IMR-90 (cell line): ENCODE measurements at regions not wholly inside any gene's neighbourhood (a gene's known extent, or its start where the extent isn't known, plus 50 kb on each side); places are given as distances from the start of the nearest gene placed in this dataset.

Experiments
- ATAC-seq: fragments of 200-7000 bp; cut with Tn5 transposase; 2 replicates; pipeline ENCODE4 v1.9.1; 2020; ENCODE audit warnings: low read depth, mild to moderate bottlenecking, moderate library complexity
- BruUV-seq: library from RNA; stranded (reverse); fragments of 400-500 nt; replicated peaks from 2 replicates; lab custom pipeline; 2021; lab: Mats Ljungman, UMichigan
- CTCF ChIA-PET: fragments of 300-600 bp; formaldehyde crosslinking; extraction: SDS; loops from one replicate; lab custom pipeline; 2021; ENCODE audit warnings: antibody characterized with exemption; lab: Yijun Ruan, JAX
- POLR2A ChIA-PET: fragments of 300-600 bp; sonication (Branson Sonifier 250); formaldehyde crosslinking; loops from one replicate; lab custom pipeline; 2022; ENCODE audit warnings: antibody characterized with exemption; ENCODE audit not compliant: unreplicated experiment; lab: Charles Lee
- DNase-seq: peaks from one replicate; pipeline ENCODE4 v3.0.0; 2013
- H2AFZ ChIP-seq: replicated peaks from 2 replicates; pipeline ENCODE3; 2013; ENCODE audit warnings: low read length, mild to moderate bottlenecking; ENCODE audit not compliant: poor library complexity
- H2AK5ac ChIP-seq: 2 replicates; pipeline ENCODE4 v1.6.1; 2013; ENCODE audit warnings: low read depth, low read length, inconsistent platforms
- H2AK9ac ChIP-seq: replicated peaks from 2 replicates; pipeline ENCODE3; 2013; ENCODE audit warnings: mild to moderate bottlenecking, low read depth, low read length, moderate library complexity; ENCODE audit not compliant: poor library complexity
- H2BK120ac ChIP-seq: 2 replicates; pipeline ENCODE4 v1.6.1; 2013; ENCODE audit warnings: low read depth, low read length, inconsistent platforms
- H2BK15ac ChIP-seq: 3 replicates; pipeline ENCODE4 v1.6.1; 2013; ENCODE audit warnings: low read depth, low read length, inconsistent platforms
- H2BK20ac ChIP-seq: 2 replicates; pipeline ENCODE4 v1.6.1; 2013; ENCODE audit warnings: low read depth, mild to moderate bottlenecking, inconsistent platforms, low read length, moderate library complexity
- H2BK5ac ChIP-seq: 2 replicates; pipeline ENCODE4 v1.6.1; 2013; ENCODE audit warnings: mild to moderate bottlenecking, low read depth, low read length, inconsistent platforms; ENCODE audit not compliant: poor library complexity, severe bottlenecking
- H3K14ac ChIP-seq: replicated peaks from 2 replicates; pipeline ENCODE4 v1.6.1; 2013; ENCODE audit warnings: low read depth, low read length, inconsistent platforms
- H3K18ac ChIP-seq: 2 replicates; pipeline ENCODE4 v1.6.1; 2013; ENCODE audit warnings: low read depth, low read length, control low read depth
- H3K23ac ChIP-seq: 2 replicates; pipeline ENCODE4 v1.6.1; 2013; ENCODE audit warnings: low read depth, low read length, inconsistent platforms
- H3K27ac ChIP-seq: 2 replicates; pipeline ENCODE4 v1.5.1; 2013; ENCODE audit warnings: mild to moderate bottlenecking, control low read depth, low read length; ENCODE audit not compliant: insufficient read depth
- H3K27me3 ChIP-seq: 2 replicates; pipeline ENCODE4 v1.6.1; 2013; ENCODE audit warnings: low read length; ENCODE audit not compliant: control insufficient read depth, insufficient read depth
- H3K36me3 ChIP-seq: 2 replicates; pipeline ENCODE4 v1.6.1; 2013; ENCODE audit warnings: low read length, mixed read lengths; ENCODE audit not compliant: control insufficient read depth, insufficient read depth
- H3K4ac ChIP-seq: 2 replicates; pipeline ENCODE4 v1.6.1; 2013; ENCODE audit warnings: low read depth, low read length, inconsistent platforms
- H3K4me1 ChIP-seq: 2 replicates; pipeline ENCODE4 v1.6.1; 2013; ENCODE audit warnings: low read length, mixed read lengths; ENCODE audit not compliant: control insufficient read depth, insufficient read depth
- H3K4me2 ChIP-seq: 2 replicates; pipeline ENCODE4 v1.6.1; 2013; ENCODE audit warnings: low read depth, mild to moderate bottlenecking, control low read depth, low read length, moderate library complexity
- H3K4me3 ChIP-seq: 2 replicates; pipeline ENCODE4 v1.5.1; 2013; ENCODE audit warnings: low read depth, mild to moderate bottlenecking, control low read depth, low read length, moderate library complexity; ENCODE audit not compliant: insufficient read depth
- H3K56ac ChIP-seq: 2 replicates; pipeline ENCODE4 v1.6.1; 2013; ENCODE audit warnings: low read length, inconsistent platforms; ENCODE audit not compliant: insufficient read depth; ENCODE audit errors: extremely low read depth
- H3K79me1 ChIP-seq, 2 experiments: 2 replicates each; pipeline ENCODE4 v1.6.1; 2013; ENCODE audit warnings: low read length in 2 of 2, inconsistent platforms in 1 of 2, low read depth in 1 of 2
- H3K9ac ChIP-seq: 2 replicates; pipeline ENCODE4 v1.6.1; 2013; ENCODE audit warnings: low read depth, low read length, control low read depth
- H3K9me1 ChIP-seq: 2 replicates; pipeline ENCODE4 v1.6.1; 2013; ENCODE audit warnings: low read length, inconsistent platforms; ENCODE audit not compliant: insufficient read depth
- H3K9me3 ChIP-seq: 2 replicates; pipeline ENCODE4 v1.6.1; 2013; ENCODE audit warnings: low read length; ENCODE audit not compliant: control insufficient read depth, insufficient read depth
- H4K20me1 ChIP-seq: 2 replicates; pipeline ENCODE4 v1.6.1; 2013; ENCODE audit warnings: low read length, inconsistent platforms; ENCODE audit not compliant: insufficient read depth
- H4K5ac ChIP-seq: 2 replicates; pipeline ENCODE4 v1.6.1; 2013; ENCODE audit warnings: mild to moderate bottlenecking, low read depth, low read length, control low read depth
- H4K8ac ChIP-seq, 2 experiments: 2 replicates each; pipeline ENCODE4 v1.6.1; 2013; ENCODE audit warnings: low read depth in 2 of 2, low read length in 2 of 2, control low read depth in 1 of 2, inconsistent platforms in 1 of 2
- H4K91ac ChIP-seq: 2 replicates; pipeline ENCODE4 v1.6.1; 2013; ENCODE audit warnings: low read depth, low read length, inconsistent platforms; ENCODE audit not compliant: insufficient read depth
- BHLHE40 ChIP-seq: fragments of 150-350 bp; IDR thresholded peaks from 2 replicates; pipeline ENCODE4 v1.6.1; 2016; ENCODE audit warnings: mild to moderate bottlenecking, low read depth, low read length
- CHD1 ChIP-seq: IDR thresholded peaks from 2 replicates; pipeline ENCODE4 v1.6.1; 2012; ENCODE audit warnings: low read depth, low read length, improper control_type of control experiment
- FOS ChIP-seq: fragments of 150-350 bp; IDR thresholded peaks from 2 replicates; pipeline ENCODE4 v1.6.1; 2016; ENCODE audit warnings: low read depth, low read length
- MXI1 ChIP-seq: IDR thresholded peaks from 2 replicates; pipeline ENCODE4 v1.6.1; 2012; ENCODE audit warnings: low read depth, mild to moderate bottlenecking, low read length, moderate library complexity, borderline replicate concordance
- NFE2L2 ChIP-seq: fragments of 150-350 bp; IDR thresholded peaks from 2 replicates; pipeline ENCODE4 v1.6.1; 2016; ENCODE audit warnings: low read depth, mild to moderate bottlenecking, low read length
- RCOR1 ChIP-seq: IDR thresholded peaks from 2 replicates; pipeline ENCODE4 v1.6.1; 2012; ENCODE audit warnings: mild to moderate bottlenecking, low read length, improper control_type of control experiment; ENCODE audit not compliant: insufficient replicate concordance
- RFX5 ChIP-seq: IDR thresholded peaks from 2 replicates; pipeline ENCODE4 v1.8.0; 2012; ENCODE audit warnings: low read depth, mild to moderate bottlenecking, low read length, moderate library complexity
- USF2 ChIP-seq: fragments of 150-350 bp; IDR thresholded peaks from 2 replicates; pipeline ENCODE4 v1.6.1; 2017; ENCODE audit warnings: mild to moderate bottlenecking, antibody characterized with exemption, low read length, low read depth
- dilution Hi-C: fragments of 300-500 bp; cut with HindIII; formaldehyde crosslinking; loops from one replicate; pipeline ENCODE4 v1.14.3; 2018; ENCODE audit warnings: low sequenced_read_pairs; ENCODE audit not compliant: unreplicated experiment
- in situ Hi-C: fragments of 300-500 bp; cut with MboI; formaldehyde crosslinking; loops from 3 replicates; pipeline ENCODE4 v1.14.3; 2019; ENCODE audit warnings: low sequenced_read_pairs, inconsistent platforms, mixed read lengths
- intact Hi-C: fragments of 100-400 bp; cut with micrococcal nuclease; formaldehyde crosslinking; loops from 2 replicates; pipeline ENCODE4 v1.10.0; 2022

DNA sequence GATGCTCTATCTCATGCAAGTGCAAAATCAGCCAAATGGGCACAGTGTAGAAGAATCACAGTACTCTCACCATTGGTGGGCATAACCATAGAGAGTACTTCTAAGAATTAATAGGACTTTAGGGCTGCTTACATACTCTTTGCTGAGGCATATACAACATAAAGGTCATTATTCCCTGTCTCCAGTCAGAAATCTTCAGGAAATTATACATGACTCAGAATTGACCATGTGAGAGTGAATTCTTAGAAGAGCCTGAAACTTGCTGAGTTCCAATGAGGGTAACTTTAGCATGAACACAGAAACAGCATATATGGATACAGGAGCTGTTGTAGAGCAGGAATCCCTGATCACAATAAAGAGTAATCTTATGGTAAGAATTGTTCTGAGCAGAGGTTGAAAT lies 498.7 kb downstream of the TENT5A start:
- Histone ChIP-seq H3K9me3 (no peaks in the 10 kb centered on the region), H4K8ac (no peak overlapping the region), H3K27ac (no peak overlapping the region), H2BK15ac (no peak overlapping the region), H3K4me2 (no peak overlapping the region), H2BK5ac (no peak overlapping the region), H2AFZ (no peak overlapping the region), H2BK120ac (no peak overlapping the region), H3K9me1 (no peaks in the 10 kb centered on the region), H3K4ac (no peak overlapping the region), H3K36me3 (no peaks in the 10 kb centered on the region), H2AK5ac (no peak overlapping the region), H2AK9ac (no peak overlapping the region), H3K4me1 (no peaks in the 10 kb centered on the region), H3K56ac (no peak overlapping the region), H3K79me1 (no peaks in the 10 kb centered on the region), H3K14ac (no peak overlapping the region), H3K27me3 (no peaks in the 10 kb centered on the region), H3K18ac (no peak overlapping the region), H2BK20ac (no peak overlapping the region), H4K20me1 (no peaks in the 10 kb centered on the region), H4K91ac (no peak overlapping the region), H3K9ac (no peak overlapping the region), H4K5ac (no peak overlapping the region), H3K23ac (no peak overlapping the region), H3K4me3 (no peak overlapping the region)
- in situ Hi-C loops (no loop called here), dilution Hi-C loops (no loop called here), intact Hi-C loops (no loop called here)
- CTCF ChIA-PET: no interaction called here
- DNase-seq: no peak
- TF ChIP-seq RCOR1: no peak
- no peak for TF ChIP-seq RFX5
- no peak for TF ChIP-seq BHLHE40
- no peak for TF ChIP-seq CHD1
- TF ChIP-seq FOS: no peak
- TF ChIP-seq USF2: no peak
- no peak for TF ChIP-seq MXI1
- no peak for TF ChIP-seq NFE2L2
- POLR2A ChIA-PET: no interaction called here
- BruUV-seq: no TSS peak
- ATAC-seq: no peak
